ENCODE measurements at regions not wholly inside any gene's neighbourhood (a gene's known extent, or its start where the extent isn't known, plus 50 kb on each side); places are given as distances from the start of the nearest gene placed in this dataset.
"Not testable (repeated sequence)": the region's sequence is repeated elsewhere in the genome, so short reads cannot be mapped to it uniquely, and the experiment has no call there.

DNA sequence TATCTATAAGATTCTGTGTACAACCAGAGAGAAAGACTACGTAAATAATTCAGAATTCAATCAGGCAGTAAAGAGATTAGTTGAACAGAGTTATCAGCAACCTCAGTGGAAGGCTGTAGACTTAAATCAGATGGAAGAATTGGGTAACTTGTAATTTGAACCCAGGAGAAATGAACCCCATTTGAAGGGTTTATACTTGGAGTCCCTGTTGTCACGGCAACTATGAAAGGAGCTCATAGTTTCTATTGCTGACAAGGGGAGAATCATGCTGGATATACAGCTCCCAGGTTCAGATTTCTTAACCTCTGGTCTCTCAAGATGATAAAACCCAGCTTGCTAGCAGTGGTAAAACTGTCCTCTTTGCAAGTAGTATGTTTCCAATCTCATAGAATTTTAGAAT is 54.4 kb upstream of the BMP4 start:
- no peak for DNase-seq

DNA sequence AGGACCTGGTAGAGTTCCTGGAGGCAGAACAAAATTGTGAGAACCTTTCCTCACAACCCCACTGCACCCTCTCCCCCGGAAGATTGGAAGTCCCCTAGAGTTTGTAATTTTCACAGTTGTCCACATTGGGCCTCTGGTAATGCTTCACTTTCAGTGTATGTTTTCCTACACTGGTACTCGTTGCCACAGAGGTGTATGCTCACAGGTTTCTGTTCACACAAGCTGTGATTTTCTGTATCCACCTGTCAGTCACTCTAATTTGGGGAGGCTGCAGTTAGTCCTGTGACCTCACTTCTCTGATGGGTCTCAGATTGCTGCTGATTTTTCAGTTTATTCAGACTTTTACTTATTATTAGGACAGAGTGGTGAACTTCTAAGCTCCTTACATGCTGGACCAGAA is 66.4 kb upstream of the BMP4 start:
- no peak for DNase-seq

DNA sequence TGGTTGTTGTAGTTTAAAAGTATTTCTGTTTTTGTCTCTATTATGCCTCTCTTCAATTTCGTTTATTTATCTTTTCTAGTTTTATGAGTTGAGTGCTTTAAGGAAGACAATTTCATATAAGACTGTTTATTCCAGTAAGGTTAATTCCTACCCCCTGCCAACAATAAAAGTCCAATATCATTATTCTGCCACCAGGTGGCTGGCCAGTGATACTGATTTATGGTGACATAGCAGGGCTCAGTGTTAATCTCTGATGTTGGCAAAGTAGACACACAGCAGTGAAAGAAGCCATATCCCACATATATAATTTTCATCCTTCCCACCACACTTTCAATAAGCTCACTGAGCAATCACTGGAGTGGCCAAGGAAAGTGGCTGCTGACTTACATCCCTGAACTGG is 69.0 kb upstream of the BMP4 start:
- DNase-seq = no peak

GRCh38 chr14:54026671-54027070 is 70.0 kb upstream of the BMP4 start:
- DNase-seq = no peak

DNA sequence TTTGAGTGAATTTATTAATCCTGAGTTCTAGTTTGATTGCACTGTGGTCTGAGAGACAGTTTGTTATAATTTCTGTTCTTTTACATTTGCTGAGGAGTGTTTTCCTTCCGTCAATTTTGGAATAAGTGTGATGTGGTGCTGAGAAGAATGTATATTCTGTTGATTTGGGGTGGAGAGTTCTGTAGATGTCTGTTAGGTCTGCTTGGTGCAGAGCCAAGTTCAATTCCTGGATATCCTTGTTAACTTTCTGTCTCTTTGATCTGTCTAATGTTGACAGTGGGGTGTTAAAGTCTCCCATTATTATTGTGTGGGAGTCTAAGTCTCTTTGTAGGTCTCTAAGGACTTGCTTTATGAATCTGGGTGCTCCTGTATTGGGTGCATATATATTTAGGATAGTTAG is 74.4 kb upstream of the BMP4 start:
- not testable (repeated sequence) for DNase-seq

DNA sequence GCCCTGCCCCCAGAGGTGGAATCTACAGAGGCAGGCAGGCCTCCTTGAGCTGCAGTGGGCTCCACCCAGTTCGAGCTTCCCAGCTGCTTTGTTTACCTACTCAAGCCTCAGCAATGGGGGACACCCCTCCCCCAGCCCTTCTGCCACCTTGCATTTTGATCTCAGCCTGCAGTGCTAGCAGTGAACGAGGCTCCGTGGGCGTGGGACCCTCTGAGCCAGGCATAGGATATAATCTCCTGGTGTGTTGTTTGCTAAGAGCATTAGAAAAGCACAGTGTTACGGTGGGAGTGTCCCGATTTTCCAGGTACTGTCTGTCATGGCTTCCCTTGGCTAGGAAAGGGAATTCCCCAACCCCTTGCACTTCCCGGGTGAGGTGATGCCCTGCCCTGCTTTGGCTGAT is 76.7 kb upstream of the BMP4 start:
- not testable (repeated sequence) for DNase-seq

DNA sequence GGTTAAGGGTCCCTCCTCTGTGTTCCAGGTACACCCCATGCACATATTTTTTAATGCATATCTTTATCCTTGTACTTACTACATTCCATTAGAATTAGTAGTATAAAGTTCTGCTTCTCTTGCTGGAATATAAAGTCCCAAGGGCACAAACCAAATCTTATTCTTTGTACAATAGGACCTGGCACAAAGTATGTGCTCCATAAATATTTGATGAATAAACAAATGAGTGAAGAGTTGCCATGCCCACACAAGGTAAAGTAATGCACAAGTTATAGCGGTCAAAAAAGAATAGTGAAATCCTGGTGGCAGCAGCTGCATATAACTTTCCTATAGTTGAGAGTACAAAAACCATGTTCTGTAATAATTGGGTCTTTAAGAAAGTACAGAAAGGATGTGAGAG is 82.1 kb upstream of the BMP4 start:
- no peak for DNase-seq

DNA sequence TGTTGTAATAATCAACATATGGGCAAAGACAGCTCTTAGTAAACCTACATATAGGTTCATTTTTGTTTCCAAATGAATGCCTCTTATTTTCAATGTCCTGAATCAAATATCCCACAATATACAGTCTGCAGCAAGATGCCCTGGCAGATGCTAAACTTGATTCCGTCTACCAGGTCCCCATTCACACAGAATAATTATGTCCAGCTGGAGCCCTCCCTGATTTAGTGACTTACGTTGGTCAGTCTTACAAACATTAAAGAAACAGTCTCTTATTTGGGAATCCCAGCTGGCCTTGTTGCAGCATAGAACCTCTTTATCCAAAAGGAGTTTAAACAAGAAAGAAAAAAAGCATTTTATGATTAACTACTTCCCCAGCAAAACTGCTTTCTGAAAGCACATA is 82.7 kb upstream of the BMP4 start:
- DNase-seq = no peak

DNA sequence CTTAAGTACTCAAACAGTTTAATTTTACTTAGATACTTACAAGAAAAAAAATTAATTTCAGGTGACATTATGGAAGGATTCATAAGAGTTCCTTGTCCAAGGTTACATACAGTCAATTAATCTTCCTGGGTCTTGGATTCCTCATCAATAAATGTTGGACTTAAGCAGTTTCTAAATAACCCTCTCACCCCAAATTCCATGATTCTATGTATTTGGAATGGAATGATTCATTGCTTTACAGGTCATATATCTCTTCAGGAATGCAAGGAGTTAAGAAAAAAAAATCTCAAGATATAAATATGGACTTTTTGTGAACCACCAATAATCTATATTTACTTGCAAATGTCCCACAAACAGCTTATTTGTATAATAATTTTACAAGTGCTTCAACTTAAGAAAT is 84.2 kb upstream of the BMP4 start:
- DNase-seq = no peak

DNA sequence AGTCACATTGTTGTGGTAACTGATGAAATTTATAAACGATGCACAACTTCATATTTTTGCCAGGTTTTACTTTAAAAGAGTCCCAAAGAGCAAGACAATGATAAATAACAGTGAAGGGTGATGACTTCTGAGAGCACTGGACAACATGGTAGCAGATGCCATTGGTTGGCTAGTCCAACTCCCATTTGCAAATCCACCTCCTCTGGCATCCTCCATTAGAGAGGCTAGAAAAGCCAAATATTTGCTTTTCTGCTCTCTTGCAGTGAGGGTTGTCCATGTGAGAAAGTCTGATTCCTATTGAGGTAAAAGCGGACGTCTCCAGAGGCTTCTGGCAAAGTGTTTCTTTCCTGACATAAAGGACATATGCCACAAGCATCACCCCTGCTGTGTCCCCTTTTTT is 89.6 kb upstream of the BMP4 start:
- DNase-seq = no peak

DNA sequence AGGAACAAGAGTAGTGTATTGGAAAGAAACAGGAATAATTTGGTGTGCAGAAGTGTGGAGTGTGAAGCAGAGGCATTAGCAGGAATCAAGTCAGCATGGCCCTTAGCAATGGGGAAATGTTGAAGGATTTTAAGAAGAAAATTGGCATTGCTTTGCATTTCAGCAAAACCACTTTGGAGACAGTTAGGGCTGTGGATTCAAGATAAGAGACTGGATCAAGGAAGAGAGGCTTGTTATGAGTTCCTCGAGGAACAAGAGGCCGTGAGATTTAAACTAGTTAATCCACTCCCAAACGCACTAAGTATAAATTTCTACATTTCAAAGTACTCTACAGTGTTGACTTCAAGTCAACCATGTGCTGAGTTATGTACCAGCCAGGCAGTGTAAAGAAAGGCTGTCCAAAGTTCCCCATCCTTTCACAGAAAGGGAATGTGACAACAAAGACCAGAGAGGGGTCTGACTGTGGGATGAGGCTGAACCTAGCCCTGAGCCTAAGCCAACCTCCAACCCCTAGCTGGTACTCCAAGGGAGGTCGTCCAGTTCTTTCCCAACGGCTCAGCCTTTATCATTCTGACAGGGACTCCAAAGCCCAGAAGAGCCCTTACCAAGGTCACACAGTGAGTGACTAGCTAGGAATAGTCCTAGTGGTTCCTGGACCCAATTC is 91.2 kb upstream of the BMP4 start:
- no peak for DNase-seq

DNA sequence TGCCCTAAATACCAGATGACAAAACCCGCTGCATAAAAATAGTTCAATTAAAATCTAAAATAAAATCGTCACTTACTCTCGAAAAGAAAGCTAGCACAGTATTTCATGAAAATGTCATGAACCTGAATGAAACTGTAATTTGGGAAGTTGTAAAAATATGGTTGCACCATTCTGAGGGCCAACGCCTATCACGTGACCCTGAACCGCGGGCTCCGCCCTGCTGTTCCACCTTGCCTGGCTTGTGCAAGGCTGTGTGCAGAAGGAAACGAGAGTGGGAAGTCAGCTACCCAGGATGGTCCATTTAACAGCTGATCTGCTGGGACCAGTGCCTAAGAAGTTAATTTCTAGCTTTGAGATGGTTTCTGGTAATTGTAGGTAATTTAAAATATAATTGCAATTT is 91.7 kb upstream of the BMP4 start:
- DNase-seq = no peak

GRCh38 chr14:54048736-54049135 is 92.1 kb upstream of the BMP4 start:
- no peak for DNase-seq

DNA sequence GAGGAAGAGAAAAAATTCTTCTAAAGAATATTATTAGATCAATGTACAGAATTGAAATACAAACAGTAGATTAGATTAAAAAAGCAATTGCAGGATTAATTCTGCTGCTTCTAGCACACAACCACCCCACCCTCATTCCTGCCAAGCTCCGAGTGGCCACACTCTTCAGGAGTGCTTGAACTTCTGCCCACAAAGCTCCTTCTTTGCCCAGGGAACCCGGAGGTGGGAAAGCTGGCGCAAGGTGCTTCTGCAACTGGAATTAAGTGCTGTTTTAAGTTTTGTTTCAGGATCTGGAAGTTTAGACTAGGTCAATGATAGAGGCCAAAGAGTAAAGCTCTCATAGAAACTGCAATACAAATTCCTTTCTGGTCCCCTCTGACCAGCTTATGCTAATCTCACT is 94.1 kb upstream of the BMP4 start:
- DNase-seq = no peak

GRCh38 chr14:54052696-54053385 is 96.2 kb upstream of the BMP4 start:
- DNase-seq = no peak

DNA sequence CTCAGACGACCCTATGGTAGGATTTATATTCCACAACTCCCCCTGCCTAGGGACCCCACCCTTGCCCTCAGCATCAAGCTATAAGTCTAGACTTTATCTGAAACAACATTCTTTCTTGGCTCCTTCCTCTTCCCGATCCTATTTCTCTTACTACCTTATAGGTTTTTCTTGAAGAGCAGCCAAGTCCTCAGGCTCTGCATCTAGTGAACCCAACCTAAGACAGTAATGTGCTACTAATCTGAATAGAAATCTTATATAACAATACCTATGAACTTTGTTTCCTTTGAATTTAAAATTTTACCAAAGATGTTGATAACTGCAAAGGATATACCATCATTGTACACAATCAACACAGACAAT is 96.7 kb upstream of the BMP4 start:
- DNase-seq = no peak

DNA sequence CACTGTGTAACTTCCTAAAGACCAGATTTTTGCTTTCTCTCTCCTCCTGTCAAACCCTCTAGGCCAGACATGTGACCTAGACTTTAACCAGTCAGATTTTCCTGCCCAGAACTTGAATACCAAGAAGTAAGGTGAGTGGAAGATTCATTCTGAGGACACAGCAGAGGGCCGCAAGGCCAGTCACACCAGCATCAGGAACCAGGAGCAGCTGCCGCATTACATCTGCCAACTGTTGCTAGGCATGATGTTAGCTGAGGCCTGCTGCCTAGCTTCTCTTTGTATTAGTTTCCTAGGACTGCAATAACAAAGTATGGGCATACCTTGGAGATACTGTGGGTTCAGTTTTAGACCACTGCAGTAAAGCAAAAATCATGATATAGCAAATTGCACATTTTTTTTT is 101.9 kb upstream of the BMP4 start:
- DNase-seq = no peak

GRCh38 chr14:54083549-54084239 is 127.1 kb upstream of the BMP4 start:
- DNase-seq = no peak

DNA sequence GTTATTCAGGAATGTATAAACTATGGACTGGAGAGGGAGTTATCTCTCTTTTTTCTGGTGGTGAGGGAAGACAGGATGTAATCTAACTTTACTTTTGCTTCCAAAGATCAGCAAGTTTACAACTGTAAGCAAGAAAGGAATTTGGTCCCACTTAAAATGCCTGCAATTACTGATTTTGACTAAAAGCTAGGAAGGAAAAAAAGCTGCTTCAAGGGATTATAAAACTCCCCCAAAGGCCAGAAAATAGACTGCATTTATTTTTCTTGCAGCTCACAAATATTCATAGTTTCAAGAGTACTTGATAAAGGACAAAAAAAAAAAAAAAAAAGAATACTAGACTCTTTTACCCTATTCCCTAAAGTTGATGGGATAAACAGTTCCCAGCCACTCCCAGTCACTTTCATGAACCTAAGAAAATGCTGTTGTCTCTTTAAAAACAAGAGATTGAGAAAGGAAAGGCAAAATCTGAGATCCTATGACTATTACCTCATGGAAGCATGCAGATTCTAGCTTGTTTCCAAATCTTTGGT is 128.7 kb upstream of the BMP4 start:
- no peak for DNase-seq

- DNase-seq = no peak
Measured at GRCh38 chr14:54085841-54086240, 129.2 kb upstream of the BMP4 start.

- DNase-seq = peak; percentile 11
Measured at GRCh38 chr14:54086767-54087166, 130.1 kb upstream of the BMP4 start.

DNA sequence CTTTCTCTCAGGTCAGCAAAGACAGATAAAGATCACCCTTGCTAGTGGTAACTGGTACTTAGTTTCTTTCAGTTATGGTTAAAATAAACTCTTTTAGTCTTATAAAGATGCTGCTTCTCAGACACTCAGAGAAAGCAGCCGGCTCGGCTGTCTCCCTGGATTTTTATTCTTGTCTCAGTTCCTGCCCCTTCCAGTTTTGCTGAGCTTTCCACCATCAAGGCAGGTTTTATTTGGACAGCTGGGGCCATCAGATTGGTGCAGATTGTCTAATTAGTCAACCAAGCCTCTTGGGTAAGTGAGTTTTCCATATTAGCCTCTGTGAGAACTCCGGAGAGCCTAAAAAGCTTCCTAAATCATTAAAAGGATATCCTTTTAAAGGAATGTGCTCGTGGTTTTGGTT is 130.8 kb upstream of the BMP4 start:
- peak; percentile 2 for DNase-seq

GRCh38 chr14:54088271-54088670 is 131.6 kb upstream of the BMP4 start:
- no peak for DNase-seq

DNA sequence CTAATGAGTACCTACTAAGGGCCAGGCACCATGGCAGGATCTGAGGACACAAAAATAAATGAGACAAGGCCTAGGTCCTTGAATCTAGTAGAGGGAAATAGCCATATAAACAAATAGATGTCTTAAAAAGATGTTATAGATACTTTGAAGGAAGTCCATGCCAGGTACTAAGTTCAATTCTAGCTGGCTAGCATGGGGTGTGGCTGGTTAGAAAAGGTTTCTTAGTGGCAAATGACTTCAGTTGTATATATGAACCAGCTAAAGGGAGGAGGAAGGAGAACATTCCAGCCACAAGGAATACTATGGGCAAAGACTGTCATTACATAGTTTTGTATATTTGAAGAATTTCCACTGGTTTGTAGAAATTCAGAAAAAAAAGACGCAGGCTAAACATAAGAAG is 133.6 kb upstream of the BMP4 start:
- DNase-seq = no peak
